ENCODE measurements at regions not wholly inside any gene's neighbourhood (a gene's known extent, or its start where the extent isn't known, plus 50 kb on each side); places are given as distances from the start of the nearest gene placed in this dataset.

- TF ChIP-seq CTCF (IDR thresholded peaks at IDR 0.05; ENCODE audit: low read length), result no peak
- TF ChIP-seq EZH2 (optimal IDR thresholded peaks at IDR 0.05; ENCODE audit: low read depth, low read length), result no peak
- TF ChIP-seq EZH2phosphoT487 (IDR thresholded peaks at IDR 0.05; ENCODE audit: low read length), result no peak
These were observed 305.5 kb upstream of the CLINT1 start for GRCh38 chr5:158164296-158165047.

All from MM.1S (cell line).